ENCODE measurements at regions not wholly inside any gene's neighbourhood (a gene's known extent, or its start where the extent isn't known, plus 50 kb on each side); places are given as distances from the start of the nearest gene placed in this dataset.

- TF ChIP-seq REST (IDR thresholded peaks at IDR 0.05; ENCODE audit: low read depth) (no peak), NFIC (IDR thresholded peaks at IDR 0.05) (no peak), CEBPB (IDR thresholded peaks at IDR 0.05) (no peak), TEAD4 (IDR thresholded peaks at IDR 0.05) (no peak), USF1 (IDR thresholded peaks at IDR 0.05) (no peak), CREB1 (IDR thresholded peaks at IDR 0.05; ENCODE audit: low read depth) (no peak), EP300 (IDR thresholded peaks at IDR 0.05; ENCODE audit: borderline replicate concordance) (no peak)
Measured at GRCh38 chr7:32223071-32223650, 153.0 kb upstream of the PDE1C start.

GRCh38 chr7:32222251-32222900, 152.2 kb upstream of the PDE1C start:
- no peak for TF ChIP-seq CEBPB (IDR thresholded peaks at IDR 0.05)
- no peak for TF ChIP-seq ZBTB7A (IDR thresholded peaks at IDR 0.05; ENCODE audit: low read depth)
- TF ChIP-seq TAF1 (IDR thresholded peaks at IDR 0.05; ENCODE audit: low read depth) = no peak
- no peak for TF ChIP-seq MAX (IDR thresholded peaks at IDR 0.05)

- TF ChIP-seq TCF12 (IDR thresholded peaks at IDR 0.05; ENCODE audit: low read depth) (no peak), EGR1 (IDR thresholded peaks at IDR 0.05) (no peak), FOXM1 (IDR thresholded peaks at IDR 0.05; ENCODE audit: borderline replicate concordance, low read depth) (no peak), USF1 (IDR thresholded peaks at IDR 0.05) (no peak), TEAD4 (IDR thresholded peaks at IDR 0.05) (no peak), RAD21 (IDR thresholded peaks at IDR 0.05; ENCODE audit: low read depth) (no peak), REST (IDR thresholded peaks at IDR 0.05; ENCODE audit: low read depth) (no peak), NFIC (IDR thresholded peaks at IDR 0.05) (no peak), CREB1 (IDR thresholded peaks at IDR 0.05; ENCODE audit: low read depth) (no peak), TAF1 (IDR thresholded peaks at IDR 0.05; ENCODE audit: low read depth) (no peak), EP300 (IDR thresholded peaks at IDR 0.05; ENCODE audit: borderline replicate concordance) (no peak), YY1 (IDR thresholded peaks at IDR 0.05; ENCODE audit: low read depth) (no peak), MAX (IDR thresholded peaks at IDR 0.05) (no peak), CEBPB (IDR thresholded peaks at IDR 0.05) (no peak), ZBTB7A (IDR thresholded peaks at IDR 0.05; ENCODE audit: low read depth) (no peak)
Measured at GRCh38 chr7:32221736-32222135, 151.5 kb upstream of the PDE1C start.

GRCh38 chr7:32221056-32221455, 150.8 kb upstream of the PDE1C start:
- TF ChIP-seq YY1 (IDR thresholded peaks at IDR 0.05; ENCODE audit: low read depth) (no peak), FOXM1 (IDR thresholded peaks at IDR 0.05; ENCODE audit: borderline replicate concordance, low read depth) (no peak), TCF12 (IDR thresholded peaks at IDR 0.05; ENCODE audit: low read depth) (no peak), EGR1 (IDR thresholded peaks at IDR 0.05) (no peak), NFIC (IDR thresholded peaks at IDR 0.05) (no peak), RAD21 (IDR thresholded peaks at IDR 0.05; ENCODE audit: low read depth) (no peak), CEBPB (IDR thresholded peaks at IDR 0.05) (no peak), ZBTB7A (IDR thresholded peaks at IDR 0.05; ENCODE audit: low read depth) (no peak), TEAD4 (IDR thresholded peaks at IDR 0.05) (no peak), MAX (IDR thresholded peaks at IDR 0.05) (no peak), TAF1 (IDR thresholded peaks at IDR 0.05; ENCODE audit: low read depth) (no peak), CREB1 (IDR thresholded peaks at IDR 0.05; ENCODE audit: low read depth) (no peak), EP300 (IDR thresholded peaks at IDR 0.05; ENCODE audit: borderline replicate concordance) (no peak), USF1 (IDR thresholded peaks at IDR 0.05) (no peak), REST (IDR thresholded peaks at IDR 0.05; ENCODE audit: low read depth) (no peak)

All from Ishikawa (cell line).